Loucy (cell line): ENCODE measurements at regions not wholly inside any gene's neighbourhood (a gene's known extent, or its start where the extent isn't known, plus 50 kb on each side); places are given as distances from the start of the nearest gene placed in this dataset.
"Not testable (repeated sequence)": the region's sequence is repeated elsewhere in the genome, so short reads cannot be mapped to it uniquely, and the experiment has no call there.

Source experiments
- CTCF ChIP-seq: fragments of 200-600 bp; sonication (generic); conservative IDR thresholded peaks from 2 replicates; pipeline ENCODE4 v1.5.1; 2014; ENCODE audit warnings: mild to moderate bottlenecking, antibody characterized with exemption, low read length
- EZH2phosphoT487 ChIP-seq: fragments of 200-600 bp; IDR thresholded peaks from 2 replicates; pipeline ENCODE4 v1.6.1; 2018; ENCODE audit warnings: antibody characterized with exemption, mild to moderate bottlenecking, moderate library complexity, borderline replicate concordance

GRCh38 chr18:64671293-64671692, 522.4 kb upstream of the LINC00305 start:
- TF ChIP-seq CTCF, EZH2phosphoT487: not testable (repeated sequence)
